ENCODE measurements at regions not wholly inside any gene's neighbourhood (a gene's known extent, or its start where the extent isn't known, plus 50 kb on each side); places are given as distances from the start of the nearest gene placed in this dataset.

DNA sequence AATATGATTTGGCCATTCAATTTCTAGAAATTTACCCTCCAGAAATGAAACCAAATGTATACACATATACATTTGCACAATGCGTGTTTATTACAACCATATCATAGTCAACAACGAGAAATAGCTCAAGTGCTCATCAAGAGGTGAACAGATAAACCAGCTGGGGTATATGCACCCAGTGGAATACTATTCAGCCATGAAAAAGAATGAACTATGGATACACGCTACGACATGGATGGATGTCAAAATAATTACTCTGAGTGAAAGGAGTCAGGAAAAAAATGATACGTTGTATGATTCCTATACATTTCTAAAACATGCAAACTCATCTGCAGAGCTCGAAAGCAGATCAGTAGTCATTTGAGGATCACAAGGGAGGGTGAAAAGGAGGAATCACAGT is 441.5 kb upstream of the ADAMTS16 start:
- no peak overlapping the region for H3K27ac Mint-ChIP-seq
- H3K9me3 Mint-ChIP-seq (ENCODE audit: insufficient read depth): peaks cover 24% of the 10 kb centered on the region
- ATAC-seq (no peak), DNase-seq (no peak)
- ChIA-PET POLR2A (no interaction called here), CTCF (no interaction called here)
- no peak overlapping the region for H3K4me3 Mint-ChIP-seq
- no peaks in the 10 kb centered on the region for H3K27me3 Mint-ChIP-seq (ENCODE audit: low read depth)
- no peaks in the 10 kb centered on the region for H3K4me1 Mint-ChIP-seq (ENCODE audit: low read depth)
- H3K36me3 Mint-ChIP-seq (ENCODE audit: low read depth): no peaks in the 10 kb centered on the region

DNA sequence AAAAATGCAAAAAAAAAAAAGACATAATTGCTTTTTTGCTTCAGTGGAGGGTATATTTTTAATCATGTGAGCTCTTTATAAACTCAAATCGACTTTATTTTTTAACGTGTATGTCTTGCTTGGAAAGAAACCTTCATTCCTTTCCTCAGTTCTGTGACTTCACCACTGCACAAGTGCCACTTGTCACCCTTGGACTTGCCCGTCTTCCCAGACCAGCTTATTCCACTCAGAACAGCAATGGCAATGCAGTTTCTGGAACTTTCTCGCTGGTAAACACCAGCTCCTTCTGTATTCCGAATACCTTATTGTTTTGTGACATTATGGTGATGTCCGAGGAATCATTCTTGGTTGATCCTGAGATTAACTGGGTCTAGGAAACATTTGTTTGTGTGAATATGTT is 440.5 kb upstream of the ADAMTS16 start:
- ChIA-PET CTCF (no interaction called here), POLR2A (no interaction called here)
- Mint-ChIP-seq H3K4me3 (no peak overlapping the region), H3K9me3 (ENCODE audit: insufficient read depth) (peaks cover 17% of the 10 kb centered on the region), H3K27me3 (ENCODE audit: low read depth) (no peaks in the 10 kb centered on the region), H3K4me1 (ENCODE audit: low read depth) (no peaks in the 10 kb centered on the region), H3K36me3 (ENCODE audit: low read depth) (no peaks in the 10 kb centered on the region), H3K27ac (no peak overlapping the region)
- ATAC-seq: no peak
- no peak for DNase-seq

DNA sequence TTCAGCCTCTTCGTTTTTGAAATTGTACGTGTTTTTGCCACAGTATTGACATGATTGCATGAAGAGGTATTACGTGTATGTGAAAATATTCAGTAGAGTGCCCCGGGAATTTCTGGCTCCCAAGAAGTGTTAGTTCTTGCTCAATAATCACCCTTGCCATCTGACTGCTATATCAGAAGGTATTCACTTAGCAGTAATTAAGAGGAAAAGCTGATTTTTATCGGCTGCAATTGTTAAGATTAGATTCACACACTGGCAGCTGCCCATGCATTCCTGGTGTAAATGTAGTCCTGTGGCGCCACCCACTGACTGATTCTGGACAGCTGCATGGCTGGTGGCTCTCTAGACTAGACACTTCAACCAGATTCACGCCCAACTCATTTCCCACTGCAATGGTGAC is 440.1 kb upstream of the ADAMTS16 start:
- peaks cover 17% of the 10 kb centered on the region for H3K9me3 Mint-ChIP-seq (ENCODE audit: insufficient read depth)
- ChIA-PET CTCF (no interaction called here), POLR2A (no interaction called here)
- DNase-seq (no peak), ATAC-seq (no peak)
- no peaks in the 10 kb centered on the region for H3K36me3 Mint-ChIP-seq (ENCODE audit: low read depth)
- no peak overlapping the region for H3K27ac Mint-ChIP-seq
- H3K27me3 Mint-ChIP-seq (ENCODE audit: low read depth): no peaks in the 10 kb centered on the region
- no peak overlapping the region for H3K4me3 Mint-ChIP-seq
- no peaks in the 10 kb centered on the region for H3K4me1 Mint-ChIP-seq (ENCODE audit: low read depth)

DNA sequence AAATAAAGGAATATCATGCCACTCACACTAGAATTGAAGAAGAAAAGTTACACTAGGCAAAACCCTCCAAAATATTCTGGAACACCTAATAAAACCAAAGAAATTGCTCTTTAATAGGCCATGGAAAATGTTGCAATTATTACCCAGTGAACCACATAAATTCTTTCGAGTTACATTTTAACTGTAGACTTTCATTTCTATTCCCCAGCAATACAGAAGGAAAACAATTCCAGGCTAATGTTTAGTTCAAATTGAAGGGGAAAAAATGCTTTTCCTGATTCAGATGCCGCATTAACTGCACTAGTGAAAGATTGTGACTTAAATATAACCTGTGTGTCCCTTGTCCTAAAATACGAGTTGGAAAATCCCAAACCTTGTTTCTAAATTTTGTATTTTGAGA is 439.3 kb upstream of the ADAMTS16 start:
- no peak overlapping the region for H3K27ac Mint-ChIP-seq
- H3K4me3 Mint-ChIP-seq: no peak overlapping the region
- DNase-seq (no peak), ATAC-seq (no peak)
- H3K36me3 Mint-ChIP-seq (ENCODE audit: low read depth): no peaks in the 10 kb centered on the region
- H3K4me1 Mint-ChIP-seq (ENCODE audit: low read depth): no peaks in the 10 kb centered on the region
- POLR2A ChIA-PET: no interaction called here
- H3K9me3 Mint-ChIP-seq (ENCODE audit: insufficient read depth): peaks cover 13% of the 10 kb centered on the region
- CTCF ChIA-PET: no interaction called here
- no peaks in the 10 kb centered on the region for H3K27me3 Mint-ChIP-seq (ENCODE audit: low read depth)

DNA sequence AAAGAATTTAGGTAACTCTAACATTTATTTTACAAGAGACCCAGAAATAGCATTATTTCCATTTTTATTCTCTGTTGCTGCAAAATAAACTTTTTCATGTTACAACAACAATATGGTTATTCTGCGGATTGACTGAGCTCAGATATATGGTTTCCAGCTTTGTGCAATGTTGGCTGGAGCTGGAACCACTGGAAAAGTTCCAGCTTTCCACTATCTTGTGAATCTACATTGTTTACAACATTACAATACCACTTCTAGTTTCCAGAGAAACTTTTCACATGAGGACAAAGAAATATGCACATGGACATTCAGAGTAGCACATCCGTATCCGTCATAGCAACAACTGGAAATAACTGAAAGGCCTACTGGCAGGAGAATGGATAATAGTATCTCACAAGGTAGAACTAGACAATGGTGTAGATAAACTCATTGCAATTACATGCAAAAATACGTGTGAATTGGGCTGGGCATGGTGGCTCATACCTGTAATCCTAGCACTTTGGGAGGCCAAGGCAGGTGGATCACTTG is 436.1 kb upstream of the ADAMTS16 start:
- Mint-ChIP-seq H3K36me3 (ENCODE audit: low read depth) (no peaks in the 10 kb centered on the region), H3K4me1 (ENCODE audit: low read depth) (no peaks in the 10 kb centered on the region), H3K27ac (no peak overlapping the region), H3K4me3 (no peak overlapping the region), H3K27me3 (ENCODE audit: low read depth) (no peaks in the 10 kb centered on the region), H3K9me3 (ENCODE audit: insufficient read depth) (peaks cover 2% of the 10 kb centered on the region)
- DNase-seq (no peak), ATAC-seq (no peak)
- ChIA-PET CTCF (no interaction called here), POLR2A (no interaction called here)

DNA sequence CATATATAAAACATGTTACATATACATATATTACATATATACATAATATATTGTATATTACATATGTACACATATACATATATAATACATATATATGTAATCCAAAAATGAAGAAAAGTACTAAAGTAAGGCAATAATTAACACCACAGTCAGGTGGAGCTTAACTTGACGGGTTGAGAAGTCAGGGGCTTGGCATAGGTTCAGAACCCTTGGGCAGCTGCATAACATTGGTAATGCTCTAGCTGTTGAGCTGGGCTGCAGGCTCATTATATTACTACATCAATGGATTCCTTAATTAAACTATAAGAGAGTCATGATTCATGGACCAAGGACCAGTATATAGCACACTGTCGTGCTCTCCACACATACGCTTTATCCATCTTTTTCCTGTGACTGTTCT is 435.2 kb upstream of the ADAMTS16 start:
- peaks cover 2% of the 10 kb centered on the region for H3K9me3 Mint-ChIP-seq (ENCODE audit: insufficient read depth)
- H3K27me3 Mint-ChIP-seq (ENCODE audit: low read depth): no peaks in the 10 kb centered on the region
- CTCF ChIA-PET: no interaction called here
- H3K4me1 Mint-ChIP-seq (ENCODE audit: low read depth): no peaks in the 10 kb centered on the region
- no peak for ATAC-seq
- H3K27ac Mint-ChIP-seq: no peak overlapping the region
- H3K36me3 Mint-ChIP-seq (ENCODE audit: low read depth): no peaks in the 10 kb centered on the region
- no peak overlapping the region for H3K4me3 Mint-ChIP-seq
- no peak for DNase-seq
- POLR2A ChIA-PET: no interaction called here

DNA sequence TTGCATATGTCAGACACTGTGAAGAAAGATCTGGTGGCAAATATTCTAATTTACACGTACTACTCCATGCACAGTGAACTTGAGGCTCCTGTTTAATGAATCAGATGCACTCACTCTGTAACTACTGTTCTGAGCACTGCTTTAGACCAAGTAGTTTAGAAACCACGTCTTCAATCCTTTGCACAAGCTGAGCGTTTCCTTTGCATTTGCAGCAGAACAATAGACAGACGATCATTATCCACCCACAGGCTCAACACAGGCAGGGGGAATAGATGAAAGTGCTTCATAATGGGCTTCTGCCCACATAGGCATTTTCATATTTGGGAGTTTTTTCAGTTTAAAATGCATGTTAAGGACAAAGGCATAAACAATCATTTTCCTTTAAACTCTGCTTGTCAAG is 423.3 kb upstream of the ADAMTS16 start:
- Mint-ChIP-seq H3K27me3 (ENCODE audit: low read depth) (no peaks in the 10 kb centered on the region), H3K4me1 (ENCODE audit: low read depth) (no peaks in the 10 kb centered on the region), H3K27ac (no peak overlapping the region), H3K9me3 (ENCODE audit: insufficient read depth) (peaks cover 8% of the 10 kb centered on the region), H3K36me3 (ENCODE audit: low read depth) (no peaks in the 10 kb centered on the region), H3K4me3 (no peak overlapping the region)
- no peak for DNase-seq
- ATAC-seq: no peak
- ChIA-PET CTCF (no interaction called here), POLR2A (no interaction called here)

DNA sequence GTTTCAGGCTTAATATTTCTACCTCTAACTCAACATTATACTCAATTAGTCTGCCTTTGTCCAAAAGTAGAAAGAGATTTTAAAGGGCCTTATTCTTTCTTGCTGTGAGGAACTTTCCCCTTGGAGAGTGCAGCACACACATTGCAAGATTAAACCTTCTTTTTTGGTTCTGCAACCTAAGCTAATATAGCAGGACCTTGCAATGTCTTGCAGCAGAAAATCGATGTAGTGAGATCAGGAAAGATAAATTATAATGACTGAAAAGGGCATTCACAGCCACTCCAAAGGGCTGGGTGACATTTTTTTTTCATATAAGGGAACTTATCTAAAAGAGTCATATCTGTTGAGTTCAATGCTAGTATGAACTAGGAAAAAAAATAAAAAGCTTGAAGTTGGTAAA is 422.7 kb upstream of the ADAMTS16 start:
- no peak overlapping the region for H3K27ac Mint-ChIP-seq
- POLR2A ChIA-PET: no interaction called here
- ATAC-seq (no peak), DNase-seq (no peak)
- no peak overlapping the region for H3K4me3 Mint-ChIP-seq
- H3K27me3 Mint-ChIP-seq (ENCODE audit: low read depth): no peaks in the 10 kb centered on the region
- no peaks in the 10 kb centered on the region for H3K4me1 Mint-ChIP-seq (ENCODE audit: low read depth)
- H3K36me3 Mint-ChIP-seq (ENCODE audit: low read depth): no peaks in the 10 kb centered on the region
- CTCF ChIA-PET: no interaction called here
- peaks cover under 1% of the 10 kb centered on the region for H3K9me3 Mint-ChIP-seq (ENCODE audit: insufficient read depth)

DNA sequence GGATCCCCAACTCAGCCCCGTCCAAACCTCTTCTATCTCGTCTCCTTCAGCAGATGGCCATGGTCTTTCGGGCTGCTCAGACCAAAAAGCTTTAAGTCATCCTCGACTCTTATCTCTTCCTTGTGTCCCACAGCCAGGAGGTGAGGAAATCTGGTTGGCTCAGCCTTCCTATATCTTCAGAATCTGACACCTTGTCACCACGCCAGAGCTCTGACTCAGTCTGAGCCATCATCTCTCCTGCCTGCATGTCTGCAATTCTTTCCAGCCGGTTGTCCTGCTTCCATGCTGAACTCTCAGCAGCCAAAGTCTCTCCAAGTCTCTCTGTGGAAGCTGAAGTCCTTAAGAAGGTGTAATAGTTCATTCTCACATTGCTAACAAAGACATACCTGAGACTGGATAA is 419.3 kb upstream of the ADAMTS16 start:
- no peak overlapping the region for H3K27ac Mint-ChIP-seq
- ATAC-seq: no peak
- no peaks in the 10 kb centered on the region for H3K9me3 Mint-ChIP-seq (ENCODE audit: insufficient read depth)
- H3K4me3 Mint-ChIP-seq: no peak overlapping the region
- no peak for DNase-seq
- H3K27me3 Mint-ChIP-seq (ENCODE audit: low read depth): no peaks in the 10 kb centered on the region
- CTCF ChIA-PET: no interaction called here
- H3K36me3 Mint-ChIP-seq (ENCODE audit: low read depth): no peaks in the 10 kb centered on the region
- POLR2A ChIA-PET: no interaction called here
- H3K4me1 Mint-ChIP-seq (ENCODE audit: low read depth): no peaks in the 10 kb centered on the region

DNA sequence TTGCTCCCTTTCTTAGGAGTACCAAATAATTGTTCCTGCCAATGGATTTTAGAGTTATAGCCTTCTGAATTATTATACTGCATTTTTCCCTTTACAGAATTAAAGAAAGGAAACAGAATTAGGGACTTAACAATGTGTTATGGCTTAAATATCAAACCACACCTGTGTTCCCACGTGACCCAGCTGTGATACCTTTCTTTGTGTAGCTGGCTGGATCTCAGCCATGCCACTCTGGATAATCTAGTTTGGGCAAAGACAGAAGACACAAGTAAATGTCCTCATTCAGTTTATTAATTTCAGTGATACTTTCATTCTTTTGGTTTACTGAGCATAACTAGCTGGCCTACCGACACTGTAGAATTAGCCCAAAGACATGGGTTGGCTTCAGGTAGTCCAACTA is 417.2 kb upstream of the ADAMTS16 start:
- Mint-ChIP-seq H3K4me1 (ENCODE audit: low read depth) (no peaks in the 10 kb centered on the region), H3K9me3 (ENCODE audit: insufficient read depth) (no peaks in the 10 kb centered on the region), H3K36me3 (ENCODE audit: low read depth) (no peaks in the 10 kb centered on the region), H3K4me3 (no peak overlapping the region), H3K27me3 (ENCODE audit: low read depth) (no peaks in the 10 kb centered on the region), H3K27ac (no peak overlapping the region)
- POLR2A ChIA-PET: no interaction called here
- no peak for DNase-seq
- ATAC-seq: no peak
- CTCF ChIA-PET: no interaction called here

DNA sequence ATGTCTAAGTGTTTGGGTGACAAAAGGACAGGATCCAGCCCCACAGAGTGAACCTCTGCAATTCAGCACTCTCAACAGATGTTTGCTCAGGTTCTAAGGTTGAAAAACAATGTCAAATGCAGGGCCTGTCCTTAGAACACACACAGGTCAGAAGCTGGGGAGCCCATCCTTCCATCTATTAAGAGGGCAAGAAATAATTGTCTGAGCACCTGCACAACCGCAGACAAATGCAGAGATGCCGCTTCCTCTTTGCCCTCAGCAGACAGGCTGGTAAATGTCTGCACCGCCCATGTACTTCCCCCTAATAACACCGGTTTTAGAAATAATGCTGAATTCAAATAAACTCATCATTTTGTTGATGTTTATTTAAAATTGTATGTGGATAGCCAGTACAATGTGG is 414.5 kb upstream of the ADAMTS16 start:
- DNase-seq: no peak
- H3K27ac Mint-ChIP-seq: no peak overlapping the region
- POLR2A ChIA-PET: no interaction called here
- no peak for ATAC-seq
- no peak overlapping the region for H3K4me3 Mint-ChIP-seq
- H3K4me1 Mint-ChIP-seq (ENCODE audit: low read depth): no peaks in the 10 kb centered on the region
- no peaks in the 10 kb centered on the region for H3K36me3 Mint-ChIP-seq (ENCODE audit: low read depth)
- H3K27me3 Mint-ChIP-seq (ENCODE audit: low read depth): no peaks in the 10 kb centered on the region
- CTCF ChIA-PET: no interaction called here
- no peaks in the 10 kb centered on the region for H3K9me3 Mint-ChIP-seq (ENCODE audit: insufficient read depth)

DNA sequence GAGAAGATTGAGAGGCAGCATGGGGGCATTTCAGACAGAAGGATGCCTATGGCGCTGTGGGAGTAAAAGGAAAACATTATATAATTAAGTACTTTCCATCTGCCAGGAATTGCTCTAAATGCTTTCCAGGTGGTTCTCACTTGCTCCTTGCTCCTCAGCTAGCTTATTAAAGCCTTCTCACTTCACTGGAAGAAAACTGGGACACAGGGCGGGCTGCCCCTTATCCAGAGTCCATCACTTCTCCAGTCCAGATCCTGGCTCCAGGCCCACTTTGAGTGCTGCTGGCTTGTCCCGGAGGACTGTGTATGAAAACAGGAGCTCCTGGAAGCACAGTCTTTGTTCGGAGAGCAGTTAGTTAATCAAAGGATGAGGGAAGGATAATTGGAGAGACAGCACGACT is 409.9 kb upstream of the ADAMTS16 start:
- DNase-seq (no peak), ATAC-seq (no peak)
- Mint-ChIP-seq H3K9me3 (ENCODE audit: insufficient read depth) (peaks cover 4% of the 10 kb centered on the region), H3K4me3 (no peak overlapping the region), H3K4me1 (ENCODE audit: low read depth) (no peaks in the 10 kb centered on the region), H3K36me3 (ENCODE audit: low read depth) (no peaks in the 10 kb centered on the region), H3K27me3 (ENCODE audit: low read depth) (no peaks in the 10 kb centered on the region), H3K27ac (no peak overlapping the region)
- POLR2A ChIA-PET: no interaction called here
- CTCF ChIA-PET: no interaction called here

DNA sequence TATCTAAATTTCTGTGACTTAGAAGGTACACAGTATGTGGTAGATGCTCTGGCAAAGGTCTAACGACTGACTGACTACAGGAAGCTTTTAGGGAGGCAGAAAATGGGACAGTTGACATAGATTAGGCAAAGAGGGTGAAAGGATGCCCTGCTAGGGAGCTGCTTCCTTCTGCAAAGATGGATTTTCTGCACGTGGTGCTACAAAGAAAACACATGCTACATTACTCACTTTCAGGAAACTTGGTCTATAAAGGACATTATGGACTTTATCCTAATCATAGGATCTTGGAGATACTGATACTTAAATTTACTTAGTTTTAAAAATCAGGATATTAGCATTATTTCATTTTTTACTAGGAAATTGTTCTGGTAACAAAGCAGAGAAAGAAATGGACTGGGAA is 405.8 kb upstream of the ADAMTS16 start:
- H3K4me3 Mint-ChIP-seq: no peak overlapping the region
- CTCF ChIA-PET: no interaction called here

More for the DNA sequence above, 405.8 kb upstream of the ADAMTS16 start:
- POLR2A ChIA-PET: no interaction called here
- DNase-seq (no peak), ATAC-seq (no peak)
- no peak overlapping the region for H3K27ac Mint-ChIP-seq
- H3K9me3 Mint-ChIP-seq (ENCODE audit: insufficient read depth): peaks cover 9% of the 10 kb centered on the region
- no peaks in the 10 kb centered on the region for H3K4me1 Mint-ChIP-seq (ENCODE audit: low read depth)
- no peaks in the 10 kb centered on the region for H3K27me3 Mint-ChIP-seq (ENCODE audit: low read depth)
- no peaks in the 10 kb centered on the region for H3K36me3 Mint-ChIP-seq (ENCODE audit: low read depth)
